K562 (cell line): ENCODE measurements at regions not wholly inside any gene's neighbourhood (a gene's known extent, or its start where the extent isn't known, plus 50 kb on each side); places are given as distances from the start of the nearest gene placed in this dataset.

Experiments used
- ATAC-seq: fragments of 200-7000 bp; cut with Tn5 transposase; 3 replicates; pipeline ENCODE4 v1.9.1; 2020; ENCODE audit warnings: moderate library complexity
- BruUV-seq: library from RNA; stranded (reverse); fragments of 400-500 nt; replicated peaks from 2 replicates; lab custom pipeline; 2021; lab: Mats Ljungman, UMichigan
- CTCF ChIA-PET: fragments of 300-600 bp; formaldehyde crosslinking; extraction: SDS; loops from one replicate; lab custom pipeline; 2021; ENCODE audit warnings: low intra/inter-chr PET ratio; lab: Yijun Ruan, JAX
- POLR2A ChIA-PET: fragments of 300-600, 350-650 bp; sonication (Branson Sonifier 250); formaldehyde crosslinking; extraction: SDS; loops from one replicate; lab custom pipeline; 2021; ENCODE audit warnings: antibody characterized with exemption, inconsistent platforms; lab: Yijun Ruan, JAX
- DNase-seq, 4 experiments: peaks; one replicate each; pipeline versions ENCODE4 v3.0.0 to v3.0.0-alpha.2; 2011 to 2018; ENCODE audit warnings: low spot score in 3 of 4, mixed read lengths in 3 of 4; ENCODE audit errors: extremely low read depth in 1 of 4
- FAIRE-seq: peaks from 2 replicates; lab custom pipeline; 2011; peaks lifted over from hg19 to GRCh38; lab: Jason Lieb, UNC
- H2AFZ ChIP-seq: 2 replicates; pipeline ENCODE4 v1.6.0; 2011; ENCODE audit warnings: low read depth, low read length, control low read depth, inconsistent platforms
- H3K27ac ChIP-seq: fragments of 200-600 bp; 3 replicates; pipeline ENCODE4 v1.8.0; 2011; ENCODE audit warnings: low read depth, mild to moderate bottlenecking, control low read depth, inconsistent platforms, low read length, moderate library complexity, mixed read lengths; ENCODE audit errors: extremely low read depth
- H3K27me3 ChIP-seq, 2 experiments: fragments of 300-600 bp in 1 of 2; 2 replicates in 1 of 2; 3 replicates in 1 of 2; pipeline versions ENCODE4 v1.6.0 to v1.8.0; 2011; ENCODE audit warnings: inconsistent platforms in 2 of 2, low read length in 2 of 2, mild to moderate bottlenecking in 1 of 2, mixed read lengths in 1 of 2, moderate library complexity in 1 of 2; ENCODE audit not compliant: control insufficient read depth in 2 of 2, insufficient read depth in 2 of 2
- H3K36me3 ChIP-seq: fragments of 300-600 bp; 3 replicates; pipeline ENCODE4 v1.8.0; 2011; ENCODE audit warnings: mild to moderate bottlenecking, low read length, inconsistent platforms; ENCODE audit not compliant: control insufficient read depth, insufficient read depth
- H3K4me1 ChIP-seq, 2 experiments: fragments of 200-600 bp in 1 of 2; replicated peaks in 1 of 2; 2 replicates in 1 of 2; 3 replicates in 1 of 2; pipeline versions ENCODE4 v1.5.1 to v1.8.0; 2011; ENCODE audit warnings: inconsistent platforms in 2 of 2, low read length in 2 of 2, mild to moderate bottlenecking in 1 of 2, mixed read lengths in 1 of 2, moderate library complexity in 1 of 2; ENCODE audit not compliant: control insufficient read depth in 2 of 2, insufficient read depth in 2 of 2
- H3K4me2 ChIP-seq: 2 replicates; pipeline ENCODE4 v1.6.1; 2011; ENCODE audit warnings: low read length, control low read depth, inconsistent platforms, mixed read lengths; ENCODE audit not compliant: insufficient read depth
- H3K4me3 ChIP-seq: fragments of 200-600 bp; sonication (generic), shearing (Covaris generic); 2 replicates; pipeline ENCODE4 v1.5.1; 2016; ENCODE audit warnings: control low read depth, inconsistent platforms
- H3K79me2 ChIP-seq: fragments of 200-600 bp; 3 replicates; pipeline ENCODE4 v1.8.0; 2011; ENCODE audit warnings: low read length, inconsistent platforms; ENCODE audit not compliant: control insufficient read depth, insufficient read depth
- H3K9ac ChIP-seq, 2 experiments: 2 replicates each; pipeline versions ENCODE4 v1.6.0 to v1.6.1; 2011; ENCODE audit warnings: low read depth in 2 of 2, low read length in 2 of 2, control low read depth in 1 of 2, inconsistent platforms in 1 of 2, mild to moderate bottlenecking in 1 of 2, mixed read lengths in 1 of 2; ENCODE audit not compliant: insufficient read depth in 1 of 2
- H3K9me1 ChIP-seq: one replicate; pipeline ENCODE4 v1.6.0; 2011; ENCODE audit warnings: inconsistent platforms, mild to moderate bottlenecking, low read length, moderate library complexity; ENCODE audit not compliant: control insufficient read depth, insufficient read depth
- H3K9me3 ChIP-seq: replicated peaks from 2 replicates; pipeline ENCODE4 v1.5.1; 2011; ENCODE audit warnings: low read depth, low read length, inconsistent platforms; ENCODE audit not compliant: control insufficient read depth, insufficient read depth
- H4K20me1 ChIP-seq: replicated peaks from 2 replicates; pipeline ENCODE4 v1.6.1; 2011; ENCODE audit warnings: low read length, inconsistent platforms, mixed read lengths; ENCODE audit not compliant: control insufficient read depth, insufficient read depth
- CBFA2T3 ChIP-seq: fragments of 450-650 bp; IDR thresholded peaks from 2 replicates; pipeline ENCODE4 v1.6.1; 2017
- MITF ChIP-seq: IDR thresholded peaks from 2 replicates; pipeline ENCODE4 v1.6.1; 2014; ENCODE audit warnings: antibody characterized with exemption
- POLR2H ChIP-seq: IDR thresholded peaks from 2 replicates; pipeline ENCODE4 v1.6.1; 2016; ENCODE audit warnings: missing genetic modification characterization, low read depth, mild to moderate bottlenecking, control low read depth, missing compliant biosample characterization, moderate library complexity
- POU5F1 ChIP-seq: fragments of 150-350 bp; IDR thresholded peaks from 2 replicates; pipeline ENCODE4 v1.6.1; 2014; ENCODE audit warnings: borderline replicate concordance, low read length, low read depth, mild to moderate bottlenecking; ENCODE audit not compliant: partially characterized antibody
- XRCC4 ChIP-seq: IDR thresholded peaks from one replicate; pipeline ENCODE4 v1.6.1; 2011; ENCODE audit not compliant: insufficient read depth, insufficient read length; ENCODE audit errors: extremely low read depth
- ZNF174 ChIP-seq: fragments of 250-450 bp; sonication (Bioruptor Pico); IDR thresholded peaks from 2 replicates; pipeline ENCODE4 v1.4.0; 2020; ENCODE audit warnings: mild to moderate bottlenecking
- WGBS: fragments of 100-300 bp; shearing (Covaris generic); methylation state at CpG from one replicate; pipeline ENCODE4 v1.1.6; 2016; ENCODE audit warnings: low coverage, mixed read lengths; ENCODE audit not compliant: insufficient coverage; ENCODE audit errors: missing lambda C conversion rate; 5-methylcytosine and 5-hydroxymethylcytosine counted together
- in situ Hi-C: fragments of 300-500 bp; cut with MboI; formaldehyde crosslinking; loops from 4 replicates; pipeline ENCODE4 v1.15.0; 2018; ENCODE audit warnings: inconsistent platforms, mixed read lengths
- intact Hi-C: fragments of 100-400 bp; cut with micrococcal nuclease; formaldehyde crosslinking; loops from 2 replicates; pipeline ENCODE4 v1.14.2; 2022
- TF ChIP-seq, protein P1 (sequence below), 2 experiments: fragments of 250-450 bp in 1 of 2; fragments of 450-650 bp in 1 of 2; sonication (Bioruptor Pico) in 1 of 2; IDR thresholded peaks; 2 replicates each; pipeline versions ENCODE4 v1.6.1 to v1.8.0; 2016 to 2021; ENCODE audit warnings: mild to moderate bottlenecking in 2 of 2, moderate library complexity in 2 of 2, missing compliant biosample characterization in 1 of 2, missing genetic modification characterization in 1 of 2

- intact Hi-C loops (no loop called here), in situ Hi-C loops (no loop called here)
- DNase-seq (no peak), ATAC-seq (no peak), FAIRE-seq (no peak)
- no peak for TF ChIP-seq CBFA2T3
- TF ChIP-seq XRCC4, result no peak
- no peak for TF ChIP-seq POU5F1
- no peak for TF ChIP-seq POLR2H (tag)
- no peak for TF ChIP-seq MITF
- TF ChIP-seq, protein P1, sequence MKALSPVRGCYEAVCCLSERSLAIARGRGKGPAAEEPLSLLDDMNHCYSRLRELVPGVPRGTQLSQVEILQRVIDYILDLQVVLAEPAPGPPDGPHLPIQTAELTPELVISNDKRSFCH (CRISPR knock-in tag; IDR thresholded peaks at IDR 0.05), result no peak
- TF ChIP-seq, protein P1 (tag; IDR thresholded peaks at IDR 0.05), result no peak
- TF ChIP-seq ZNF174 (CRISPR knock-in tag), result no peak
- no peaks in the 10 kb centered on the region for H3K27me3 ChIP-seq
- H3K4me3 ChIP-seq, result no peak overlapping the region
- H3K4me2 ChIP-seq, result no peak overlapping the region
- no peaks in the 10 kb centered on the region for H4K20me1 ChIP-seq
- no peak overlapping the region for H2AFZ ChIP-seq
- POLR2A ChIA-PET, result no interaction called here
- 0 out of 2 replicates have a peak, but pooled peaks cover 1% of the 10 kb centered on the region for H3K9me3 ChIP-seq
- CTCF ChIA-PET, result no interaction called here
- no TSS peak for BruUV-seq
- H3K9ac ChIP-seq, result no peak overlapping the region
- no peaks in the 10 kb centered on the region for H3K79me2 ChIP-seq
- no peak overlapping the region for H3K27ac ChIP-seq
- H3K4me1 ChIP-seq, result no peaks in the 10 kb centered on the region
- H3K36me3 ChIP-seq, result no peaks in the 10 kb centered on the region
- WGBS, result 4% methylated on average over 3 of the region's 3 CpGs
- H3K9me1 ChIP-seq, result no peaks in the 10 kb centered on the region
Observed at GRCh38 chr9:11559001-11559776, 946.4 kb upstream of the PTPRD start.
